Spleen (tissue), 11 donors: ENCODE measurements at regions not wholly inside any gene's neighbourhood (a gene's known extent, or its start where the extent isn't known, plus 50 kb on each side); places are given as distances from the start of the nearest gene placed in this dataset.

ENCODE experiments used
- DNase-seq: peaks from one replicate; pipeline ENCODE4 v3.0.0-alpha.2; 2020
- H3K27ac ChIP-seq, 8 donors: fragments of 200-600 bp; sonication (generic) in 7 of 8; 1 replicate in 4 of 8; 2 replicates in 4 of 8; pipeline versions ENCODE4 v1.5.0 to v1.8.0; 2016 to 2021; ENCODE audit warnings: inconsistent platforms in 4 of 8, mild to moderate bottlenecking in 4 of 8, moderate library complexity in 1 of 8
- H3K27me3 ChIP-seq, 7 donors: fragments of 200-600 bp; sonication (generic) in 6 of 7; replicated peaks in 1 of 7; 1 replicate in 4 of 7; 2 replicates in 3 of 7; pipeline versions ENCODE4 v1.5.0 to v1.8.0; 2016 to 2021; ENCODE audit warnings: inconsistent platforms in 3 of 7, mild to moderate bottlenecking in 1 of 7
- H3K36me3 ChIP-seq, 6 donors: fragments of 200-600 bp; sonication (generic) in 5 of 6; 1 replicate in 4 of 6; 2 replicates in 2 of 6; pipeline versions ENCODE4 v1.5.0 to v1.8.0; 2016 to 2021; ENCODE audit warnings: inconsistent platforms in 2 of 6
- H3K4me1 ChIP-seq, 6 donors: fragments of 200-600 bp; sonication (generic) in 5 of 6; 1 replicate in 3 of 6; 2 replicates in 3 of 6; pipeline versions ENCODE4 v1.5.0 to v1.8.0; 2016 to 2021; ENCODE audit warnings: inconsistent platforms in 3 of 6
- H3K4me3 ChIP-seq, 8 donors: fragments of 200-600 bp; sonication (generic) in 7 of 8; 1 replicate in 4 of 8; 2 replicates in 4 of 8; pipeline versions ENCODE4 v1.5.0 to v1.8.0; 2016 to 2021; ENCODE audit warnings: inconsistent platforms in 4 of 8, mild to moderate bottlenecking in 4 of 8, moderate library complexity in 2 of 8
- H3K9me3 ChIP-seq, 8 donors: fragments of 200-600 bp; sonication (generic) in 7 of 8; 1 replicate in 4 of 8; 2 replicates in 4 of 8; pipeline versions ENCODE4 v1.5.0 to v1.8.0; 2016 to 2021; ENCODE audit warnings: inconsistent platforms in 4 of 8
- POLR2A ChIP-seq, 3 donors: fragments of 450-650 bp; IDR thresholded peaks; one replicate each; pipeline ENCODE4 v1.5.1; 2017; ENCODE audit warnings: antibody characterized with exemption in 3 of 3, mild to moderate bottlenecking in 1 of 3
- POLR2AphosphoS5 ChIP-seq, 3 donors: sonication (generic); formaldehyde crosslinking; IDR thresholded peaks; one replicate each; pipeline ENCODE4 v1.5.1; 2017; ENCODE audit warnings: antibody characterized with exemption in 3 of 3
- WGBS, 5 donors: extraction: QIAGEN DNeasy Blood & Tissue Kit in 3 of 5; methylation state at CpG; one replicate each; pipeline versions ENCODE4 v1.1.5 to v1.1.7; 2013 to 2018; 5-methylcytosine and 5-hydroxymethylcytosine counted together
- intact Hi-C: fragments of 100-400 bp; cut with DNase I; formaldehyde crosslinking; loops from one replicate; pipeline ENCODE4 v1.15.0; 2023; ENCODE audit warnings: low total_unique reads
- TF ChIP-seq, protein P1 (sequence below), 11 experiments: fragments of 200-600 bp in 7 of 11; fragments of 450-650 bp in 4 of 11; sonication (generic) in 4 of 11; IDR thresholded peaks in 8 of 11; conservative IDR thresholded peaks in 3 of 11; 1 replicate in 7 of 11; 2 replicates in 4 of 11; pipeline versions ENCODE4 v1.4.0 to v1.8.0; 2016 to 2021; ENCODE audit warnings: antibody characterized with exemption in 11 of 11, inconsistent platforms in 4 of 11, mild to moderate bottlenecking in 1 of 11
- donor health status: healthy with polysubstance abuse.
- donor health status: DM: no; HTN: no; CAD: no; lungs with moderate emphysema.
- donor health status: DM: no; HTN: no; CAD: no.
- donor health status: Bipolar disorder and iron deficiency.
- donor health status: healthy.
- donor health status: DM: no; HTN: no; CAD: no.
- donor health status: DM: yes; HTN: yes; CAD: no.

DNA sequence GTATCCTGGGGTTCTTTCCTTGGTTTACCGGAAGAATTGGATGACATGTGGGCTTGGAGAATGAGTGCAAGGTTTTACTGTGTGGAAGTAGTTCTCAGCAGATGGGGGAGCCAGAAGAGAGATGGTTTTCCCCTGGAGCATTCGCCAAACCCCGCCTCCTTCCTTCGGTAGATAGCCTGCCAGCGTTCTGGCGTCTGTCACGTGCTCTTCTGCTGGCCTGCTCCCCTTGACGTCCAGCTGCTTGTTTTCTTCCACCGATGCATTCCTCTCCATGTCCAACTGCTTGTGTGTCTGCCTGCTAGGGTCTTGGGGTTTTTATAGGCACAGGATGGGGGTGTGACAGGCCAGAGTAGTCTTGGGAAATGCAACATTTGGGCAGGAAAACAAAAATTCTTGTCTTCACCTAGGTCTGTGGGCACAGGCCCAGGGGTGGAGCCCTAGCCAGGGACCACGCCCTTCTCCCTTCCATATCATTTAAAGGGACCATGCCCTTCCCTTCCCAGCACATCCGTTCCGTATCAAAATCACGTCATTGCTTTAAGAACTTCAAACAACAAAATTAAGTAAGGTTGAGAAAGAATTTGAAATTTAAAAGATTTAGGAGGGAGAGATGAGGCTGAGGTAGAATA is 538.7 kb upstream of the SMIM31 start:
- no peak for DNase-seq
- Histone ChIP-seq H3K36me3 (no peaks in the 10 kb centered on the region), H3K27me3 (no peaks in the 10 kb centered on the region), H3K27ac (no peak overlapping the region), H3K9me3 (peaks cover 0 to 5% (median 0%) of the 10 kb centered on the region in 8 donors), H3K4me3 (no peak overlapping the region), H3K4me1 (no peaks in the 10 kb centered on the region)
- TF ChIP-seq POLR2AphosphoS5 (IDR thresholded peaks at IDR 0.05), result no peak
- TF ChIP-seq, protein P1, sequence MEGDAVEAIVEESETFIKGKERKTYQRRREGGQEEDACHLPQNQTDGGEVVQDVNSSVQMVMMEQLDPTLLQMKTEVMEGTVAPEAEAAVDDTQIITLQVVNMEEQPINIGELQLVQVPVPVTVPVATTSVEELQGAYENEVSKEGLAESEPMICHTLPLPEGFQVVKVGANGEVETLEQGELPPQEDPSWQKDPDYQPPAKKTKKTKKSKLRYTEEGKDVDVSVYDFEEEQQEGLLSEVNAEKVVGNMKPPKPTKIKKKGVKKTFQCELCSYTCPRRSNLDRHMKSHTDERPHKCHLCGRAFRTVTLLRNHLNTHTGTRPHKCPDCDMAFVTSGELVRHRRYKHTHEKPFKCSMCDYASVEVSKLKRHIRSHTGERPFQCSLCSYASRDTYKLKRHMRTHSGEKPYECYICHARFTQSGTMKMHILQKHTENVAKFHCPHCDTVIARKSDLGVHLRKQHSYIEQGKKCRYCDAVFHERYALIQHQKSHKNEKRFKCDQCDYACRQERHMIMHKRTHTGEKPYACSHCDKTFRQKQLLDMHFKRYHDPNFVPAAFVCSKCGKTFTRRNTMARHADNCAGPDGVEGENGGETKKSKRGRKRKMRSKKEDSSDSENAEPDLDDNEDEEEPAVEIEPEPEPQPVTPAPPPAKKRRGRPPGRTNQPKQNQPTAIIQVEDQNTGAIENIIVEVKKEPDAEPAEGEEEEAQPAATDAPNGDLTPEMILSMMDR (IDR thresholded peaks at IDR 0.05 in 8 of 11, conservative IDR thresholded peaks at IDR 0.05 in 3 of 11), result no peak
- WGBS, 5 donors, result 77 to 83% (median 80%) methylated on average over 13 of the region's 13 CpGs
- intact Hi-C loops, result no loop called here

DNA sequence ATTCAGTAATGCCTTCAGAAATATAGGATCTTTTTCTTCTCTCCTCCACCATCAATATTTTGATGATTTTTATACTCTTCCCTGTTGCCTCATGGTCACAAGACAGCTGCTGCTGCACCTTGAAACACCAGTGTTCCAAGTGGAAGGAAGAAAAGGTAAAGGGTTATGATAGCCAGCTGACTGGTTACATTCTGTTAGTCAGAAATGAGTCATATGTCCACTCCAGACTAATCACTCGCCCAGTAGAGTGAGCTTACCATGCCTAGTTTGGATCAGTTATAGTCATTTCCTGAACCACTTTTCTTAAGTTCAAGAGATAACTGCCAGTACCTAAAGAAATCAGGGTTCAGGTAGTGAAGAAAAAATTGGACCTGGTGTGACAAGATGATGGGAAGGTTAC is 532.3 kb upstream of the SMIM31 start:
- H3K4me1 ChIP-seq, result no peaks in the 10 kb centered on the region
- no peak for TF ChIP-seq POLR2A (IDR thresholded peaks at IDR 0.05)
- TF ChIP-seq, protein P1 (IDR thresholded peaks at IDR 0.05 in 8 of 11, conservative IDR thresholded peaks at IDR 0.05 in 3 of 11), result no peak
- TF ChIP-seq POLR2AphosphoS5 (IDR thresholded peaks at IDR 0.05), result no peak
- 63 to 86% (median 82%) methylated on average over 1 of the region's 1 CpG for WGBS, 5 donors
- DNase-seq, result no peak
- no peaks in the 10 kb centered on the region for H3K27me3 ChIP-seq
- no peak overlapping the region for H3K4me3 ChIP-seq
- H3K27ac ChIP-seq, result no peak overlapping the region
- H3K36me3 ChIP-seq, result no peaks in the 10 kb centered on the region
- H3K9me3 ChIP-seq, result peaks cover 0 to 5% (median 0%) of the 10 kb centered on the region in 8 donors
- intact Hi-C loops, result no loop called here

DNA sequence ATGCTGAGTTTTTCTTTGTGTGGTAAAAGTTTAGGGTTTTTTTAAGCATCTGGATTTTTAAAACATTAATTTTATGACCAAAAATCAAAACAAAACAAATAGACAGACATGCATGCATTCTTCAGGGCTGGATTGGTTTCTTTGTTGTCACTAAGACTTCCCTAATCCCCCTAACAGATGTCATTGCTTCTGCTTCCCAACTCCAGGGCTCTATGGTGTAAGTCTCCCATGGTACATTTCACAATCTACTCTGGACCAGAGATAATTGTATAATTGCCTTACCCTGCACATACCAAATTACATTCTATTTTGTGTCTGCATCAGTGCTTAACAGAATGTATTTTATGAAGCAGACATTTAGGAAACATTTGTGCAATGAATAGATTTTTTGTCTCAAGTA is 529.1 kb upstream of the SMIM31 start:
- H3K27me3 ChIP-seq, result no peaks in the 10 kb centered on the region
- intact Hi-C loops, result no loop called here
- H3K9me3 ChIP-seq, result peaks cover 0 to 4% (median 0%) of the 10 kb centered on the region in 8 donors
- H3K4me1 ChIP-seq, result no peaks in the 10 kb centered on the region
- TF ChIP-seq POLR2A (IDR thresholded peaks at IDR 0.05) (no peak), POLR2AphosphoS5 (IDR thresholded peaks at IDR 0.05) (no peak)
- TF ChIP-seq, protein P1 (IDR thresholded peaks at IDR 0.05 in 8 of 11, conservative IDR thresholded peaks at IDR 0.05 in 3 of 11), result no peak
- H3K36me3 ChIP-seq, result no peaks in the 10 kb centered on the region
- H3K27ac ChIP-seq, result no peak overlapping the region
- no peak overlapping the region for H3K4me3 ChIP-seq
- DNase-seq, result no peak

DNA sequence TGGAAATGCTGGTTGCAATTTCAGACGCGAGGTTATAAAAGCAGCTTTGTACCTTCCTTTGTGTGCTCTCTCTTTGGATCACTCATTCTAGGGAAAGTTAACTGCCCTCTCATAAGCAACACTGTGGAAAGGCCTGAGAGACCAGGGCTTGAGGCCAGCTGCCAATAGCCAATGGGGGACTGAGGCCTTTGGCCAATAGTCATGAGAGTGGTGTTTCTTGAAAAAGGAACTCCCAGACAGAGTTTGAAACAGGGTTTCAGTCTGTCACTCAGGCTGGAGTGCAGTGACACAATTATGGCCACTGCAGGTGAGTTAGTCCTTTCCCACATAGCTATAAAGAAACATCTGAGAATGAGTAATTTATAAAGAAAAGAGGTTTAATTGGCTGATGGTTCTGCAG is 524.7 kb upstream of the SMIM31 start:
- 93 to 98% (median 95%) methylated on average over 2 of the region's 2 CpGs for WGBS, 5 donors
- no peaks in the 10 kb centered on the region for H3K9me3 ChIP-seq
- H3K27ac ChIP-seq, result no peak overlapping the region
- no peaks in the 10 kb centered on the region for H3K27me3 ChIP-seq
- H3K36me3 ChIP-seq, result no peaks in the 10 kb centered on the region
- no peaks in the 10 kb centered on the region for H3K4me1 ChIP-seq
- DNase-seq, result no peak
- no peak overlapping the region for H3K4me3 ChIP-seq
- intact Hi-C loops, result no loop called here
- no peak for TF ChIP-seq POLR2A (IDR thresholded peaks at IDR 0.05)
- TF ChIP-seq, protein P1 (IDR thresholded peaks at IDR 0.05 in 8 of 11, conservative IDR thresholded peaks at IDR 0.05 in 3 of 11), result no peak
- TF ChIP-seq POLR2AphosphoS5 (IDR thresholded peaks at IDR 0.05), result no peak
